ENCODE measurements at regions not wholly inside any gene's neighbourhood (a gene's known extent, or its start where the extent isn't known, plus 50 kb on each side); places are given as distances from the start of the nearest gene placed in this dataset.

DNA sequence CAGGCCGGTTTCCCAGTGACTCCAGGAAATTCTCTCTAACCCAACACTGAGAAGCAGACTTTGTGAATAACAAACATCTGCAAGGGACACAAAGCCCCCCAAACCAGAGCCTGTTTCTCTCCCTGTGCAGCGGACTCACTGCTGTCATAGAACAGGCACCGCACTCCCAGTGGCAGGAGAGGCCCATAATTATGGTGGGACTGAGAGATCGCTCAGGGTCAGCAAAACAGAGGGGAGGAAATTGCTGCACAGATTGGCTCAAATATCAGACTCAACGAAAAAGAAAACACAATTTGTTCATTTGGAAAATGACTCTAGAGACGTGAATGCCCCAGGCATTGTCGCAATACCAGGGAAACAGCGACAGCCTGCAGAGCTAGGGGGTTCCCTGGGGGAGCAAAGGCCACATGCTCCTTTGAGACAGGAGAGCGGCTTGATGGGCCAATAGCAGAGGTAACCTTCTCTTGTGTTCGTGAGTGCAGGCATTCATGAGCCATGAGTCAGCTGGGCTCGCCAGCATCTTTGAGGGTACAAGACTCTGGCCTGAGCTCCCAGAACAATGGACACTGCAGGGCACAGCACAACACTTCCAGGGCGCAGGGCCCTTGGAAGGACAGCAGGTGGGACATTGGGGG lies 143.3 kb upstream of the KLHL29 start:
- TF ChIP-seq, protein P1, sequence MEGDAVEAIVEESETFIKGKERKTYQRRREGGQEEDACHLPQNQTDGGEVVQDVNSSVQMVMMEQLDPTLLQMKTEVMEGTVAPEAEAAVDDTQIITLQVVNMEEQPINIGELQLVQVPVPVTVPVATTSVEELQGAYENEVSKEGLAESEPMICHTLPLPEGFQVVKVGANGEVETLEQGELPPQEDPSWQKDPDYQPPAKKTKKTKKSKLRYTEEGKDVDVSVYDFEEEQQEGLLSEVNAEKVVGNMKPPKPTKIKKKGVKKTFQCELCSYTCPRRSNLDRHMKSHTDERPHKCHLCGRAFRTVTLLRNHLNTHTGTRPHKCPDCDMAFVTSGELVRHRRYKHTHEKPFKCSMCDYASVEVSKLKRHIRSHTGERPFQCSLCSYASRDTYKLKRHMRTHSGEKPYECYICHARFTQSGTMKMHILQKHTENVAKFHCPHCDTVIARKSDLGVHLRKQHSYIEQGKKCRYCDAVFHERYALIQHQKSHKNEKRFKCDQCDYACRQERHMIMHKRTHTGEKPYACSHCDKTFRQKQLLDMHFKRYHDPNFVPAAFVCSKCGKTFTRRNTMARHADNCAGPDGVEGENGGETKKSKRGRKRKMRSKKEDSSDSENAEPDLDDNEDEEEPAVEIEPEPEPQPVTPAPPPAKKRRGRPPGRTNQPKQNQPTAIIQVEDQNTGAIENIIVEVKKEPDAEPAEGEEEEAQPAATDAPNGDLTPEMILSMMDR (conservative IDR thresholded peaks at IDR 0.05 in 1 of 2, IDR thresholded peaks at IDR 0.05 in 1 of 2; ENCODE audit: low read depth in 1 of 2, low read length in 2 of 2), result no peak
- TF ChIP-seq EZH2 (IDR thresholded peaks at IDR 0.05; ENCODE audit: low read length, missing control alignments), result no peak
- Histone ChIP-seq H3K4me3 (replicated peaks in 1 of 4; ENCODE audit: control extremely low read depth in 1 of 4, insufficient read depth in 1 of 4, low read depth in 3 of 4, low read length in 4 of 4) (no peak overlapping the region), H3K9me3 (ENCODE audit: control insufficient read depth, insufficient read depth, low read depth, low read length) (no peaks in the 10 kb centered on the region), H4K20me1 (ENCODE audit: control insufficient read depth, extremely low read depth, insufficient read depth, low read length) (no peaks in the 10 kb centered on the region), H3K9ac (ENCODE audit: insufficient read depth, low read length) (no peak overlapping the region), H3K27ac (ENCODE audit: insufficient read depth, low read length) (no peak overlapping the region), H3K27me3 (ENCODE audit: control insufficient read depth, insufficient read depth, low read length) (no peaks in the 10 kb centered on the region), H3K79me2 (ENCODE audit: control insufficient read depth, insufficient read depth, low read length) (no peaks in the 10 kb centered on the region), H3K36me3 (ENCODE audit: control insufficient read depth, insufficient read depth, low read length) (no peaks in the 10 kb centered on the region), H2AFZ (ENCODE audit: low read length) (no peak overlapping the region), H3K4me2 (ENCODE audit: extremely low read depth, insufficient read depth, low read length) (no peak overlapping the region), H3K4me1 (ENCODE audit: control insufficient read depth, extremely low read depth, insufficient read depth, low read length) (no peaks in the 10 kb centered on the region)
- no peak for DNase-seq (ENCODE audit: low read depth in 2 of 2)

DNA sequence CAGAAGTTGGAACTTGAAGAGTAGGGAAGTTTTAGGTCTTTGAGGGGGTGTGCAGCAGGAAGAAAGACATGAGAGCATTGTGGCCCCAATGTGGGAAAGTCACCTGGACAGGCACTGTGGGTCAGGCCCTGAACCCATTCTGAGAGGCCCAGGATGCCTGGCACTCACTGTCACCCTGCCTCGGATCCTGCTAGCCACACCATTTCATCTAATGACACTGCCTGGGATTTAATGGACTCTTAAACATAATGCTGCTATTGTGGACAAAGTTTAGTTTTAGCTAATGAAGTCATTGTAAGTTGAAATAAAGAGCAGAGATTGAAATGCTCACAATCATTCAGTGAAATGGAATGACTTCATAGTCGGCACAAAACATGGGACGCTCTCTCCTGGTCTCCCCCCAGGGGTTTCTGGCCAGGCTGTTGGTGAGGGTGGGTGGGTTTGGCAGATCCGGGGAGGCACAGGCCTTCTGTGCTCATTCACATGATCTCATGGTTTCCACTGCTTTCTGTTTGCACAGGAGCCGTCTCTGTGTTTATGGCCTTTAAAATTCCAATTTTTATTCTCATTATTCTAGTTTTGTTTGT lies 141.8 kb upstream of the KLHL29 start:
- no peak overlapping the region for H3K27ac ChIP-seq (ENCODE audit: insufficient read depth, low read length)
- no peaks in the 10 kb centered on the region for H3K79me2 ChIP-seq (ENCODE audit: control insufficient read depth, insufficient read depth, low read length)
- no peaks in the 10 kb centered on the region for H4K20me1 ChIP-seq (ENCODE audit: control insufficient read depth, extremely low read depth, insufficient read depth, low read length)
- H3K9me3 ChIP-seq (ENCODE audit: control insufficient read depth, insufficient read depth, low read depth, low read length), result no peaks in the 10 kb centered on the region
- no peak overlapping the region for H2AFZ ChIP-seq (ENCODE audit: low read length)
- H3K9ac ChIP-seq (ENCODE audit: insufficient read depth, low read length), result no peak overlapping the region
- DNase-seq (ENCODE audit: low read depth in 2 of 2), result no peak
- H3K4me3 ChIP-seq (replicated peaks in 1 of 4; ENCODE audit: control extremely low read depth in 1 of 4, insufficient read depth in 1 of 4, low read depth in 3 of 4, low read length in 4 of 4), result no peak overlapping the region
- no peak for TF ChIP-seq EZH2 (IDR thresholded peaks at IDR 0.05; ENCODE audit: low read length, missing control alignments)
- TF ChIP-seq, protein P1 (conservative IDR thresholded peaks at IDR 0.05 in 1 of 2, IDR thresholded peaks at IDR 0.05 in 1 of 2; ENCODE audit: low read depth in 1 of 2, low read length in 2 of 2), result no peak
- H3K36me3 ChIP-seq (ENCODE audit: control insufficient read depth, insufficient read depth, low read length), result no peaks in the 10 kb centered on the region
- no peaks in the 10 kb centered on the region for H3K4me1 ChIP-seq (ENCODE audit: control insufficient read depth, extremely low read depth, insufficient read depth, low read length)
- H3K4me2 ChIP-seq (ENCODE audit: extremely low read depth, insufficient read depth, low read length), result no peak overlapping the region
- no peaks in the 10 kb centered on the region for H3K27me3 ChIP-seq (ENCODE audit: control insufficient read depth, insufficient read depth, low read length)

DNA sequence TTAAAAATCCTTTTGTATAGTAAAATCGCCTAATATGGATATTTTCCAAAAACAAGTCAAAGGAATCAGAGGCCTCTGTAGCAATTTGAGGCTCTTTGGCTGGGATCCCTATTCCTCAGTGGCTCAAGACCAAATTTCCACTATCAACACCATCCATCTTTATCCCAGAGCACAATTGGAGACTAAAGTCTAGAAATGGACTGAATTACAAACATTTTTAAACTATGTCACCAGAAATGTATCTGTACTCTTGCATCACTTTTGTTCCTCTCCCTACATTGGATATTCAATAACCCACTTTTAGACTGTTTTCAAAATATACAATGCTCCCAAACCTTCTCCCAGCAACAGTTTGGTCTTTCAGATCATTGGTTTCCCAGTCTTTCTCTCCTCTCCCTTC lies 140.4 kb upstream of the KLHL29 start:
- no peak overlapping the region for H3K9ac ChIP-seq (ENCODE audit: insufficient read depth, low read length)
- no peak for TF ChIP-seq EZH2 (IDR thresholded peaks at IDR 0.05; ENCODE audit: low read length, missing control alignments)
- TF ChIP-seq, protein P1 (conservative IDR thresholded peaks at IDR 0.05 in 1 of 2, IDR thresholded peaks at IDR 0.05 in 1 of 2; ENCODE audit: low read depth in 1 of 2, low read length in 2 of 2), result no peak
- H3K36me3 ChIP-seq (ENCODE audit: control insufficient read depth, insufficient read depth, low read length), result no peaks in the 10 kb centered on the region
- no peaks in the 10 kb centered on the region for H3K9me3 ChIP-seq (ENCODE audit: control insufficient read depth, insufficient read depth, low read depth, low read length)
- H3K4me1 ChIP-seq (ENCODE audit: control insufficient read depth, extremely low read depth, insufficient read depth, low read length), result no peaks in the 10 kb centered on the region
- H3K79me2 ChIP-seq (ENCODE audit: control insufficient read depth, insufficient read depth, low read length), result no peaks in the 10 kb centered on the region
- H3K4me2 ChIP-seq (ENCODE audit: extremely low read depth, insufficient read depth, low read length), result no peak overlapping the region
- no peak overlapping the region for H3K4me3 ChIP-seq (replicated peaks in 1 of 4; ENCODE audit: control extremely low read depth in 1 of 4, insufficient read depth in 1 of 4, low read depth in 3 of 4, low read length in 4 of 4)
- DNase-seq (ENCODE audit: low read depth in 2 of 2), result no peak
- no peaks in the 10 kb centered on the region for H4K20me1 ChIP-seq (ENCODE audit: control insufficient read depth, extremely low read depth, insufficient read depth, low read length)
- no peak overlapping the region for H2AFZ ChIP-seq (ENCODE audit: low read length)
- no peak overlapping the region for H3K27ac ChIP-seq (ENCODE audit: insufficient read depth, low read length)
- no peaks in the 10 kb centered on the region for H3K27me3 ChIP-seq (ENCODE audit: control insufficient read depth, insufficient read depth, low read length)
